ENCODE measurements at regions not wholly inside any gene's neighbourhood (a gene's known extent, or its start where the extent isn't known, plus 50 kb on each side); places are given as distances from the start of the nearest gene placed in this dataset.
"Not testable (repeated sequence)": the region's sequence is repeated elsewhere in the genome, so short reads cannot be mapped to it uniquely, and the experiment has no call there.

DNA sequence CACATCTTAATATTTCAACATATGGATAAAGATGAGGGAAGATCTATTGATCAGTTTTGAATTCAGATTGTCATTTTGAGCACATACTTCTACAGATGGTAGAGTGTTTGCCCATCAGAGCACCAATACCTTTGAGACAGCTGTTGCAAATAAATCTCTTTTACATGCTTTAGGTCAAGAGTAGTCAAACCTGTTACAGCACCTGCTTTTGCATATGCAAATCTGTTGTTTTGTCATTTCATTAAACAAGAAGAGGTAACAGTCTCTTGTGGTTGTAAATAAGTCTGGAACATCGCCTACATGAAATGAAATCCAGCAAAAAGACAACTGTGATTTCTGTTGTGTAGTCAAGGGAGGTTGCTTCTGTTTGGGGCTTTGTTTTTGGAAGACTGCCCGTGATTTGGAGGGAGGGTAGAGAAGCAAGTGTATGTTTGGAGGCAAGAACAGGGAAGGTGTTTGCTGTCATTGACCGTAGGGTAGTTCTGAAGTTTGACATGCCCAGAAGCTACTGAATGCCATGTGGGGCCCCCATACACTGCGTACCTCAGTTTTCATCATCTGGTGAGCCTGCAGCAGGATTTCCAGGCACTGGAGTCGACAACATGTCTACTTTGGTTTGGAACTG lies 233.6 kb upstream of the PPP1R3A start:
- TF ChIP-seq, protein P1, sequence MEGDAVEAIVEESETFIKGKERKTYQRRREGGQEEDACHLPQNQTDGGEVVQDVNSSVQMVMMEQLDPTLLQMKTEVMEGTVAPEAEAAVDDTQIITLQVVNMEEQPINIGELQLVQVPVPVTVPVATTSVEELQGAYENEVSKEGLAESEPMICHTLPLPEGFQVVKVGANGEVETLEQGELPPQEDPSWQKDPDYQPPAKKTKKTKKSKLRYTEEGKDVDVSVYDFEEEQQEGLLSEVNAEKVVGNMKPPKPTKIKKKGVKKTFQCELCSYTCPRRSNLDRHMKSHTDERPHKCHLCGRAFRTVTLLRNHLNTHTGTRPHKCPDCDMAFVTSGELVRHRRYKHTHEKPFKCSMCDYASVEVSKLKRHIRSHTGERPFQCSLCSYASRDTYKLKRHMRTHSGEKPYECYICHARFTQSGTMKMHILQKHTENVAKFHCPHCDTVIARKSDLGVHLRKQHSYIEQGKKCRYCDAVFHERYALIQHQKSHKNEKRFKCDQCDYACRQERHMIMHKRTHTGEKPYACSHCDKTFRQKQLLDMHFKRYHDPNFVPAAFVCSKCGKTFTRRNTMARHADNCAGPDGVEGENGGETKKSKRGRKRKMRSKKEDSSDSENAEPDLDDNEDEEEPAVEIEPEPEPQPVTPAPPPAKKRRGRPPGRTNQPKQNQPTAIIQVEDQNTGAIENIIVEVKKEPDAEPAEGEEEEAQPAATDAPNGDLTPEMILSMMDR (IDR thresholded peaks at IDR 0.05; ENCODE audit: low read length, missing control alignments): no peak
- H3K4me3 ChIP-seq (replicated peaks; ENCODE audit: low read depth, low read length): no peak overlapping the region
- DNase-seq (ENCODE audit: low read depth): no peak

- DNase-seq (ENCODE audit: low read depth): no peak
- TF ChIP-seq, protein P1 (IDR thresholded peaks at IDR 0.05; ENCODE audit: low read length, missing control alignments): no peak
- H3K4me3 ChIP-seq (replicated peaks; ENCODE audit: low read depth, low read length): no peak overlapping the region
Measured at GRCh38 chr7:114151777-114152176, 233.0 kb upstream of the PPP1R3A start.

DNA sequence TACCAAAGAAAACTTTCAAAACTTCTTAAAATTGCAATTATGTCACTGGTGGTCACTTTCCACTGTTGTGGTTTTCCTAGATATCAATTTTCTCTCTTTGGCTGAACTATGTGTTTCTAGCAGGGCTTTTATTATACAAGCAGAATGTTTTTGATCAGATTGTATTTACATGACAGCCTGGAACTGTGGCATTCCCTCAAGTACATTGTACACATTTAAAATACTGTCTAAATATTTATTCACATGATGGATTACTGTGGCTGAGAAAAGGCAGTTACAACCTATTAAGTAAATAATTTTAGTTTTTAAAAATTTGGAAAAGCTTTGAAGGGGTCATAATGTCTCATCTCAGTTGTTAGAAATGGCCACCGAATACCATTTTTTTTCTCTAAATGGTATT lies 231.9 kb upstream of the PPP1R3A start:
- no peak for DNase-seq (ENCODE audit: low read depth)
- TF ChIP-seq, protein P1 (IDR thresholded peaks at IDR 0.05; ENCODE audit: low read length, missing control alignments): no peak

GRCh38 chr7:114148779-114149178 lies 230.0 kb upstream of the PPP1R3A start:
- DNase-seq (ENCODE audit: low read depth): no peak
- H3K4me3 ChIP-seq (replicated peaks; ENCODE audit: low read depth, low read length): no peak overlapping the region
- TF ChIP-seq, protein P1 (IDR thresholded peaks at IDR 0.05; ENCODE audit: low read length, missing control alignments): no peak

More for the DNA sequence above, 231.9 kb upstream of the PPP1R3A start:
- H3K4me3 ChIP-seq (replicated peaks; ENCODE audit: low read depth, low read length): no peak overlapping the region

DNA sequence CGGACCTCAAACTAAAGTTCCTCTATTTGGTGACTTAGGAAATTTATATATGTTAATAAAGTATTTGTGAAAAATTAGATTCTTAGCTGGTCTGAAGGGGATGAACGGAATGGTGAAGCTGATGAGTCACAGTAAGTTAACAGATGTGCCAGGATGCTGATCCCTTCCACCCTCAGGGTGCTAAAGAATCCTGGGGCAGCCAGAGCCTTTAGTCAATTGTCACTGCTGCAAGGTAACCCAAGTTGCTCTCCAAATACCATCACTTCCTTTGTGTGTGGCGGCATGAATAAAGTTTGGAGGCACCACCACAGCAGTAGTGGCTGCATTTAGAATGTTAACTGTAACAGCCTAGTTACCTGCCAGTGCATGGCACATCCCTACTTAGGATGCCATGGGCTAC lies 222.6 kb upstream of the PPP1R3A start:
- DNase-seq (ENCODE audit: low read depth): no peak
- no peak overlapping the region for H3K4me3 ChIP-seq (replicated peaks; ENCODE audit: low read depth, low read length)

GRCh38 chr7:114140561-114140960 lies 221.8 kb upstream of the PPP1R3A start:
- DNase-seq (ENCODE audit: low read depth): no peak
- no peak overlapping the region for H3K4me3 ChIP-seq (replicated peaks; ENCODE audit: low read depth, low read length)
- TF ChIP-seq, protein P1 (IDR thresholded peaks at IDR 0.05; ENCODE audit: low read length, missing control alignments): no peak

More for the DNA sequence above, 222.6 kb upstream of the PPP1R3A start:
- TF ChIP-seq, protein P1 (IDR thresholded peaks at IDR 0.05; ENCODE audit: low read length, missing control alignments): no peak

GRCh38 chr7:114139690-114140089 lies 220.9 kb upstream of the PPP1R3A start:
- DNase-seq (ENCODE audit: low read depth); H3K4me3 ChIP-seq (replicated peaks; ENCODE audit: low read depth, low read length): not testable (repeated sequence)

All from fibroblast of pulmonary artery (primary cell).